IMR-90 (cell line): ENCODE measurements at regions not wholly inside any gene's neighbourhood (a gene's known extent, or its start where the extent isn't known, plus 50 kb on each side); places are given as distances from the start of the nearest gene placed in this dataset.

Experiments used
- ATAC-seq: fragments of 200-7000 bp; cut with Tn5 transposase; 2 replicates; pipeline ENCODE4 v1.9.1; 2020; ENCODE audit warnings: low read depth, mild to moderate bottlenecking, moderate library complexity
- BruUV-seq: library from RNA; stranded (reverse); fragments of 400-500 nt; replicated peaks from 2 replicates; lab custom pipeline; 2021; lab: Mats Ljungman, UMichigan
- CTCF ChIA-PET: fragments of 300-600 bp; formaldehyde crosslinking; extraction: SDS; loops from one replicate; lab custom pipeline; 2021; ENCODE audit warnings: antibody characterized with exemption; lab: Yijun Ruan, JAX
- POLR2A ChIA-PET: fragments of 300-600 bp; sonication (Branson Sonifier 250); formaldehyde crosslinking; loops from one replicate; lab custom pipeline; 2022; ENCODE audit warnings: antibody characterized with exemption; ENCODE audit not compliant: unreplicated experiment; lab: Charles Lee
- DNase-seq: peaks from one replicate; pipeline ENCODE4 v3.0.0; 2013
- H2AFZ ChIP-seq: replicated peaks from 2 replicates; pipeline ENCODE3; 2013; ENCODE audit warnings: low read length, mild to moderate bottlenecking; ENCODE audit not compliant: poor library complexity
- H2AK5ac ChIP-seq: 2 replicates; pipeline ENCODE4 v1.6.1; 2013; ENCODE audit warnings: low read depth, low read length, inconsistent platforms
- H2AK9ac ChIP-seq: replicated peaks from 2 replicates; pipeline ENCODE3; 2013; ENCODE audit warnings: mild to moderate bottlenecking, low read depth, low read length, moderate library complexity; ENCODE audit not compliant: poor library complexity
- H2BK120ac ChIP-seq: 2 replicates; pipeline ENCODE4 v1.6.1; 2013; ENCODE audit warnings: low read depth, low read length, inconsistent platforms
- H2BK15ac ChIP-seq: 3 replicates; pipeline ENCODE4 v1.6.1; 2013; ENCODE audit warnings: low read depth, low read length, inconsistent platforms
- H2BK20ac ChIP-seq: 2 replicates; pipeline ENCODE4 v1.6.1; 2013; ENCODE audit warnings: low read depth, mild to moderate bottlenecking, inconsistent platforms, low read length, moderate library complexity
- H2BK5ac ChIP-seq: 2 replicates; pipeline ENCODE4 v1.6.1; 2013; ENCODE audit warnings: mild to moderate bottlenecking, low read depth, low read length, inconsistent platforms; ENCODE audit not compliant: poor library complexity, severe bottlenecking
- H3K14ac ChIP-seq: replicated peaks from 2 replicates; pipeline ENCODE4 v1.6.1; 2013; ENCODE audit warnings: low read depth, low read length, inconsistent platforms
- H3K18ac ChIP-seq: 2 replicates; pipeline ENCODE4 v1.6.1; 2013; ENCODE audit warnings: low read depth, low read length, control low read depth
- H3K23ac ChIP-seq: 2 replicates; pipeline ENCODE4 v1.6.1; 2013; ENCODE audit warnings: low read depth, low read length, inconsistent platforms
- H3K27ac ChIP-seq: 2 replicates; pipeline ENCODE4 v1.5.1; 2013; ENCODE audit warnings: mild to moderate bottlenecking, control low read depth, low read length; ENCODE audit not compliant: insufficient read depth
- H3K27me3 ChIP-seq: 2 replicates; pipeline ENCODE4 v1.6.1; 2013; ENCODE audit warnings: low read length; ENCODE audit not compliant: control insufficient read depth, insufficient read depth
- H3K36me3 ChIP-seq: 2 replicates; pipeline ENCODE4 v1.6.1; 2013; ENCODE audit warnings: low read length, mixed read lengths; ENCODE audit not compliant: control insufficient read depth, insufficient read depth
- H3K4ac ChIP-seq: 2 replicates; pipeline ENCODE4 v1.6.1; 2013; ENCODE audit warnings: low read depth, low read length, inconsistent platforms
- H3K4me1 ChIP-seq: 2 replicates; pipeline ENCODE4 v1.6.1; 2013; ENCODE audit warnings: low read length, mixed read lengths; ENCODE audit not compliant: control insufficient read depth, insufficient read depth
- H3K4me2 ChIP-seq: 2 replicates; pipeline ENCODE4 v1.6.1; 2013; ENCODE audit warnings: low read depth, mild to moderate bottlenecking, control low read depth, low read length, moderate library complexity
- H3K4me3 ChIP-seq: 2 replicates; pipeline ENCODE4 v1.5.1; 2013; ENCODE audit warnings: low read depth, mild to moderate bottlenecking, control low read depth, low read length, moderate library complexity; ENCODE audit not compliant: insufficient read depth
- H3K56ac ChIP-seq: 2 replicates; pipeline ENCODE4 v1.6.1; 2013; ENCODE audit warnings: low read length, inconsistent platforms; ENCODE audit not compliant: insufficient read depth; ENCODE audit errors: extremely low read depth
- H3K79me1 ChIP-seq, 2 experiments: 2 replicates each; pipeline ENCODE4 v1.6.1; 2013; ENCODE audit warnings: low read length in 2 of 2, inconsistent platforms in 1 of 2, low read depth in 1 of 2
- H3K9ac ChIP-seq: 2 replicates; pipeline ENCODE4 v1.6.1; 2013; ENCODE audit warnings: low read depth, low read length, control low read depth
- H3K9me1 ChIP-seq: 2 replicates; pipeline ENCODE4 v1.6.1; 2013; ENCODE audit warnings: low read length, inconsistent platforms; ENCODE audit not compliant: insufficient read depth
- H3K9me3 ChIP-seq: 2 replicates; pipeline ENCODE4 v1.6.1; 2013; ENCODE audit warnings: low read length; ENCODE audit not compliant: control insufficient read depth, insufficient read depth
- H4K20me1 ChIP-seq: 2 replicates; pipeline ENCODE4 v1.6.1; 2013; ENCODE audit warnings: low read length, inconsistent platforms; ENCODE audit not compliant: insufficient read depth
- H4K5ac ChIP-seq: 2 replicates; pipeline ENCODE4 v1.6.1; 2013; ENCODE audit warnings: mild to moderate bottlenecking, low read depth, low read length, control low read depth
- H4K8ac ChIP-seq, 2 experiments: 2 replicates each; pipeline ENCODE4 v1.6.1; 2013; ENCODE audit warnings: low read depth in 2 of 2, low read length in 2 of 2, control low read depth in 1 of 2, inconsistent platforms in 1 of 2
- H4K91ac ChIP-seq: 2 replicates; pipeline ENCODE4 v1.6.1; 2013; ENCODE audit warnings: low read depth, low read length, inconsistent platforms; ENCODE audit not compliant: insufficient read depth
- BHLHE40 ChIP-seq: fragments of 150-350 bp; IDR thresholded peaks from 2 replicates; pipeline ENCODE4 v1.6.1; 2016; ENCODE audit warnings: mild to moderate bottlenecking, low read depth, low read length
- CEBPB ChIP-seq: IDR thresholded peaks from 2 replicates; pipeline ENCODE4 v1.6.1; 2012; ENCODE audit warnings: low read depth, low read length, improper control_type of control experiment
- CHD1 ChIP-seq: IDR thresholded peaks from 2 replicates; pipeline ENCODE4 v1.6.1; 2012; ENCODE audit warnings: low read depth, low read length, improper control_type of control experiment
- CTCF ChIP-seq: conservative IDR thresholded peaks from 2 replicates; pipeline ENCODE4 v1.5.1; 2012; ENCODE audit warnings: mild to moderate bottlenecking, low read depth, low read length, improper control_type of control experiment
- ELK1 ChIP-seq: fragments of 150-350 bp; IDR thresholded peaks from 2 replicates; pipeline ENCODE4 v1.6.1; 2016; ENCODE audit warnings: low read depth, mild to moderate bottlenecking, low read length, moderate library complexity, borderline replicate concordance
- FOS ChIP-seq: fragments of 150-350 bp; IDR thresholded peaks from 2 replicates; pipeline ENCODE4 v1.6.1; 2016; ENCODE audit warnings: low read depth, low read length
- MAFK ChIP-seq: IDR thresholded peaks from 2 replicates; pipeline ENCODE4 v1.6.1; 2012; ENCODE audit warnings: low read depth, low read length, improper control_type of control experiment
- MXI1 ChIP-seq: IDR thresholded peaks from 2 replicates; pipeline ENCODE4 v1.6.1; 2012; ENCODE audit warnings: low read depth, mild to moderate bottlenecking, low read length, moderate library complexity, borderline replicate concordance
- NFE2L2 ChIP-seq: fragments of 150-350 bp; IDR thresholded peaks from 2 replicates; pipeline ENCODE4 v1.6.1; 2016; ENCODE audit warnings: low read depth, mild to moderate bottlenecking, low read length
- POLR2A ChIP-seq: IDR thresholded peaks from 2 replicates; pipeline ENCODE4 v1.6.1; 2012; ENCODE audit warnings: mild to moderate bottlenecking, low read depth, low read length
- RAD21 ChIP-seq: IDR thresholded peaks from 2 replicates; pipeline ENCODE4 v1.6.1; 2012; ENCODE audit warnings: low read length, improper control_type of control experiment
- RCOR1 ChIP-seq: IDR thresholded peaks from 2 replicates; pipeline ENCODE4 v1.6.1; 2012; ENCODE audit warnings: mild to moderate bottlenecking, low read length, improper control_type of control experiment; ENCODE audit not compliant: insufficient replicate concordance
- RFX5 ChIP-seq: IDR thresholded peaks from 2 replicates; pipeline ENCODE4 v1.8.0; 2012; ENCODE audit warnings: low read depth, mild to moderate bottlenecking, low read length, moderate library complexity
- SMC3 ChIP-seq: fragments of 150-350 bp; IDR thresholded peaks from 2 replicates; pipeline ENCODE4 v1.6.1; 2016; ENCODE audit warnings: low read depth, mild to moderate bottlenecking, antibody characterized with exemption, low read length, moderate library complexity
- USF2 ChIP-seq: fragments of 150-350 bp; IDR thresholded peaks from 2 replicates; pipeline ENCODE4 v1.6.1; 2017; ENCODE audit warnings: mild to moderate bottlenecking, antibody characterized with exemption, low read length, low read depth
- WGBS, 2 experiments: methylation state at CpG; one replicate each; pipeline versions ENCODE4 v1.1.5 to v1.1.7; 2013; ENCODE audit warnings: missing lambda C conversion rate in 2 of 2; ENCODE audit not compliant: insufficient read length in 1 of 2; ENCODE audit errors: extremely low coverage in 2 of 2; 5-methylcytosine and 5-hydroxymethylcytosine counted together
- dilution Hi-C: fragments of 300-500 bp; cut with HindIII; formaldehyde crosslinking; loops from one replicate; pipeline ENCODE4 v1.14.3; 2018; ENCODE audit warnings: low sequenced_read_pairs; ENCODE audit not compliant: unreplicated experiment
- in situ Hi-C: fragments of 300-500 bp; cut with MboI; formaldehyde crosslinking; loops from 3 replicates; pipeline ENCODE4 v1.14.3; 2019; ENCODE audit warnings: low sequenced_read_pairs, inconsistent platforms, mixed read lengths
- intact Hi-C: fragments of 100-400 bp; cut with micrococcal nuclease; formaldehyde crosslinking; loops from 2 replicates; pipeline ENCODE4 v1.10.0; 2022

- Histone ChIP-seq H3K23ac (no peak overlapping the region), H2BK15ac (no peak overlapping the region), H2AK9ac (no peak overlapping the region), H2BK20ac (no peak overlapping the region), H3K27me3 (no peaks in the 10 kb centered on the region), H2AK5ac (no peak overlapping the region), H2BK5ac (no peak overlapping the region), H3K9me3 (no peaks in the 10 kb centered on the region), H3K9me1 (no peaks in the 10 kb centered on the region), H3K4me2 (no peak overlapping the region), H3K4me1 (peaks cover 3% of the 10 kb centered on the region; the same call in 1 of the 2 replicates), H4K20me1 (no peaks in the 10 kb centered on the region), H3K27ac (no peak overlapping the region), H2BK120ac (no peak overlapping the region), H3K4ac (no peak overlapping the region), H3K14ac (no peak overlapping the region), H3K18ac (no peak overlapping the region), H2AFZ (no peak overlapping the region), H3K36me3 (no peaks in the 10 kb centered on the region), H4K8ac (no peak overlapping the region), H3K4me3 (no peak overlapping the region), H4K91ac (no peak overlapping the region), H3K9ac (no peak overlapping the region), H4K5ac (no peak overlapping the region), H3K79me1 (no peaks in the 10 kb centered on the region), H3K56ac (no peak overlapping the region)
- no TSS peak for BruUV-seq
- dilution Hi-C loops = no loop called here
- POLR2A ChIA-PET = no interaction called here
- CTCF ChIA-PET = interaction anchor here (1.2 kb wide), 1 partner anchor 15 kb away, joined by 3 read pairs; no protein-coding TSS in a partner anchor
- intact Hi-C loops = no loop called here
- WGBS, 2 experiments = 80% methylated on average over 2 of the region's 7 CpGs; no CpG with 5 or more reads in 1 of the 2 experiments
- DNase-seq = no peak
- in situ Hi-C loops = no loop called here
- ATAC-seq = peak; percentile 57
- no peak for TF ChIP-seq CEBPB
- TF ChIP-seq POLR2A = no peak
- TF ChIP-seq FOS = no peak
- TF ChIP-seq NFE2L2 = no peak
- no peak for TF ChIP-seq BHLHE40
- no peak for TF ChIP-seq USF2
- TF ChIP-seq CTCF = no peak
- TF ChIP-seq RAD21 = no peak
- no peak for TF ChIP-seq CHD1
- TF ChIP-seq SMC3 = no peak
- TF ChIP-seq ELK1 = no peak
- TF ChIP-seq MAFK = no peak
- no peak for TF ChIP-seq RFX5
- no peak for TF ChIP-seq RCOR1
- TF ChIP-seq MXI1 = no peak
Observed at GRCh38 chr3:111012388-111013248, 59.0 kb upstream of the NECTIN3 start.
